ENCODE measurements at regions not wholly inside any gene's neighbourhood (a gene's known extent, or its start where the extent isn't known, plus 50 kb on each side); places are given as distances from the start of the nearest gene placed in this dataset.

DNA sequence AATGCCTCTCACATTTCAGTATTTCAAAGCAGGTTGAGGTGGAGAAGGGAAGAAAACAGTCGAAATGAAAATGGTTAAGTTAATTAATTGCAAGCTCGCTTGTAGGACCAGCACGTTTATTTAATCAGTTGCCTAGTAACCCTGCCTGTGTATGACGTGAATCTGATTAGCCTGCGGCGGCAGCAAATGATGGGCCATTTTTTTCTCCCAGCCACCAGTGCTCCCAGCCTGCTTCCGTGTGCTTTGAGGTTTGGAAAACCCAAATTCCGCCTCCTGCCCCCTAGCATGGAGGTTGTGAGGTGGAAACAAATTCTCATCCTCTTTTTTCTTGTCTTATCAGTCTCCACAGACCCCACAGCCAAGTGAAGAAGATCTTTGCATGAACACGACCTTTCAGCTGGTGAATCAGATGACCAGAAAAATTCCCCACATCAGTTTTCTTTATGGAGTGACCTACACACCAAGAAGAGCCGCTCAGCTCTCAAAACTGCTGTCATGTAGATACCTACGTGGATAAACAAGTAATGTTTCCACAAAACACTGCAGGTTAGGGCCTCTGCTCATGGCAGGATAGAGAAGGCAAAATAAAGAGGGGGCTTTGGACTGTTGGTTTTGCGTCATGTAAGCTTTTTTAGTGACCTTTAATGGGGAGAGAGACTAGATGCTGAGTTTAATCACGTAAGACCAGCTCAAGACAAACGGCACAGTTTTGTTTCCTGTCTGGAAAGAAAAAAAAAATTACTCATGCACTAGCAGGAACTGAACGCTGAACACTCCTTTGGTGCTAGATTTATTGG lies 572.9 kb upstream of the NOX3 start:
- no peak for DNase-seq

DNA sequence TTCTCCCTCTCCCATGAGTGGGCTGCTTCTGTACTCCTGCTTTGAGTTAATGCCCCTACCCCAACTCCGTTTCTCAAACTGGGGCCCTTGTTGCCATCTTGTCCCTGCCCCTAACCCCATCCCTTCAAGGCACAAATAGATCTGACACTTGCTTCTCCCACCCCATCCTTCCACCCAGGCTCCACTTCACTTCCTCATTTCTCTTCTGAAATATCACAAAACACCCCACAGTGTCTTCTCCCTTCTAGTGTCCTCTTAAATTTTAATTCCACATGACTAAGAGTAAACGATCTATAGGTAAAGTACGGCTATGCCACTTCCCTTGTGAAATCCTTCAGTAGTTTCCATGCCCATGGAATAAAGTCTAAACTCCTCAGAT lies 571.6 kb upstream of the NOX3 start:
- DNase-seq: no peak

DNA sequence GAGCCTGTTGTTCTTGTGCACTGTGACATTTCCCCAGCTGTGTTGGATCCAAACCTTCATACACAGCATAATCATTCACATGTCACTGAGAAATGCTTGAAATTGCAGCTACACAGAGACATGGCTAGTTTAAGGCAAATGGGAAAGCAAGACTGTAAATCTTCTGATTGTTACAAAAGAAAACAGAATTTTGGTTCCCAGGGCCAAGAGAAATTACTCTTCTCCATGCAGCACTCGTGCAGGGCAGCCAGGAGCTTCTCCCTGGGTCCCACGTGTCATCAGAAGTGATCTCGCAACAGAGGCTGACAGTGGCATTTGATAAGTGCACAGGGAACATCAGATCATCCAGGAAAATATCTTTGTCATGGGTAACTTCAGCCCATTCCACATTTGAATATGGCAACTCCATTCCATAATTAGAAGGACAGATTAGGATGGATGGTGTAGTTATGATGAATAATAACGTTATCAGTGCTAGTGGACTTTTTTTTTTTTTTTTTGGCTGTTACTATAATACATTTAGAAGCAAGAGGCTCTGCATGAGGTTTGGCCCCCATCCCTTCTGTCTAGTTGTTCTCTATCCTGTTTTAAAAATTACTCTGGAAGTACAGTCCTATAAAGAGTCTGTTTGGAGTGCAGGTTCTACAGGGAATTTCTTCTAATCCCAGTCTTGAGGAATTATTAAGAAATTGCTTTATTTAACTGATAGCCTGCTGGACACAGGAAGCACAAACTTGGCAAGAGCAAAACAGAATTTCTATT lies 571.0 kb upstream of the NOX3 start:
- DNase-seq: no peak

DNA sequence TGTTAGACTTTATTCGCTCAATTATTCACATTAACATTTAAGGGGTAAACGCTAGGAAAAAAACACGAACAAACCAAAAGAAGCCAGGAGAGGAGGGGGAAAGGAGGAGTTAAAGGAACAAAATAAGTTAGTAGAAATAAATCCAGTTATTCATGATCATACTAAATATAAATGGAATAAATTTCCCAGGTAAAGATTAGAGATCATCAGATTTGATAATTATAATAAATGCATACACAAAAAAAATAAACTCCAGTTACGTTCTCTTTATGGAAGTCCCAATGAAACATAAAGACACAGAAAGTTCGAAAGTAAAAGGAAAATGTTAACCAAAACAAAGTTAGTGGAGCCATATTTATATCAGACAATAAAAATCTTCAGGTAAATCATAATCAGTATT lies 568.7 kb upstream of the NOX3 start:
- DNase-seq: no peak

DNA sequence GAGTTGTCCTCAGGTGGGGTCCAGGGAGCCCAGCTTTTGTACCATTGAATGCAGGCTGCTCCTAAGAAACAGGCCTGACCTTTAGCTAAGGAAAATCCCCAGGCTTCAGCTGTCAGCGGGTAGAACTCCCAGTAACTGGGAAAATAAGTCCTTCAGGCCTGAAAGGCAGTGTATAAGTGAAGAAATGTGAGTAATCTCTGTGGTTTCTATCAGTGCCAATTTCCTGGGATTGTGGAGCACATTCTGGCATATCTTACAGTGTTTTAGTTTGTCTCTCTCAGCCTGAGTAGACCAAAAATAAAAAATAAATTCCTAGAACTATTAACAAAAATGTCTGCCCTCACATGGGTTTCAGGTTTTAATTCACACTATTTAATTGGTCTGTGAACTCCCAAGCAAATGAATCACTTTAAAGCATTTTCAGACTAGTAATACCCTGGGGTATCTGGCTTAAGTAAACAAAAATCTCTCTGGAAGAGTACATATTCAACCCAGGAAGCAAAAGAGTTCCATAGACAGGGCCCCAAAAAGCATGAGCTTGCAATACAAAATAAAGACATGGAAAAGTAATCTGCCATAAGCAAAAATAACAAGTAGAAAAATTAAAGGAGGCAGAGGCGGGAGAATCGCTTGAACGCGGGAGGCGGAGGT lies 566.2 kb upstream of the NOX3 start:
- no peak for DNase-seq

DNA sequence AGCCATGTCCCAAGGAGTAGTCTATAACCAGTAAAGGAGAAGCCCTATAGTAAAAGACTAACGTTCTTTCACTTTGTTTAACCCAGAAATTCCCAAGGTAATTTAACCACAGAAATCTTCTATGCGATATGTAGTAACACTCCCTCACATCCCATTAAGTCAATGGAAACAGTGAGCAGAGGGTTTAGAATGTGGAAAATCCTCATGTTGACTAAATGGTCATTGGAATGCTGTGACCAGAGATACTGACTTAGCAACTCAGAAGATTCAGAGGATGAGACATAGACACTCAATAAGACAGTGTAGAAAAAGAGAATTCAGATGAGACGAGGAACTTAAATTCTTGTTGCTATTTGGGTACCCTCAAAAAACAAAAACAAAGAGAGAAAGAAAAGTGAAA lies 562.2 kb upstream of the NOX3 start:
- no peak for DNase-seq

DNA sequence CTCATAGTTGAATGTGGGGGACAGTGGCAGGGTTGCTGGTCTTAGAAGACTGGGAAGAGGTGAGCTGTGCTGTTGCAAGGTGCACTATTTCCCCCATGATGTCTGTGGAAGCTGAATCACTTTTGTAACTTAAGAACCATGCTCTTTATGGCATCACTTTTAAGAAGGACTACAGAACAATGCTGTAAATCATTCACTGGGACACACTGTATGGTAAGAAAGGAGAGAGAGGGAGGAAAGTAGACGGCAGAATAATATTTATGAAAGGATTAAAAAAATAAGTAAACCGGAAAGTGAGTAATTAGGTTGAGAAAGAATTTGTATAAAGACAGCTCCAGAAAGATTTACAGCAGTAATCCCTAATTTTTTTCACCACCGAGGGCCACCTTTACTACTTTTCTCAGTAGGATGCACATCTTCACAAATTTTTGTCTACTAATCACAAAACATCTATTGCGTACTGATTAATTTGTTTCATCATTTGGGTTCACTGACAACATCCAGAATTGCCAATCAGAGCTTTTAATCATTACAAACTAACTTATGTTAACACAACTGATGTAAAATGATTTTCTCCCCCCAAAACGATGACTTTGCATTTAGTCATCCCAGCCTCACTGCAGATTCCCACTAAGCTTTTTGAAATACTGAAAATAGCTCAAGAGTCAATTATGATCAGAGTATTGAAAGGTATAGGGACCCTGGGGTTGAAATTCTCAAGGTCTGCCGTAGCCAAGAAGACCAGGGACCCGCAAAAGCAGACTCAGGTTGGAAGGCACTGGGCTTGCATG lies 560.7 kb upstream of the NOX3 start:
- no peak for DNase-seq

DNA sequence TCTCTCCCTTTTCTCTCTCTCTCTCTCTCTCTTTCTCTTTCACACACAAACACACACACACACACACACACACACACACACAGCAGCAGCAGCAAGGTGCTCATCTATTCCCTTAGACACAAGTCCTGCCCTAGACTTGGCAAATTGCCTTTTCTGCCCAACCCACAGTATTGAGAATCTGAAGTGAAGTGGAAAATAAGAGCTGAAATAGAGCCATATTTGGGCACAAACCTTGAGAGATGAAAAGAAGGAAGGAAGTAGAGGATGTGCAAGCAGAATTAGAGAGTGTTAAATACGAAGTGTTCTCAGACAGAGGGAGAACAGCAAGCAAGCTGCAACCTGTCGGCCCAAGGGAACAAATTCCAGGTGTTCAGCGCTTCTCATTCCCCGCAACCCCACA lies 557.5 kb upstream of the NOX3 start:
- no peak for DNase-seq

DNA sequence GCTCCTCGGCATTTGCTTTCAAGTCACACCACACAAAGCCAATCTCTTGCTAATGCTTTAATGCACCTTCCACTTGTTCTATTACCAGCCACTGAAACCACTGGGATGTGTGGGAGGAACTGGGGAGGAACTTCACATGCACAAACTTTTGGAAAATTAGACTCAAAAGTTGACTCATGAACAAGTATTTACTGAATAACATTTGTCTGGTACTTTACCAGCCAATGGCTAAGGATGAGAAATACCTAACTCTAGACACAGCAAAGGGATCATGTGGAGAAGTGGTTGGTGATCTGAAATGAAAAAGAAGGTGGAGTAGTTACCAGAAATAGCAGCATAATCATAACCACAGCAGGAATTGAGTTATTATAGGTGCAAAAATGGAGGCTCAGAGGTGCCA lies 554.0 kb upstream of the NOX3 start:
- DNase-seq: no peak

DNA sequence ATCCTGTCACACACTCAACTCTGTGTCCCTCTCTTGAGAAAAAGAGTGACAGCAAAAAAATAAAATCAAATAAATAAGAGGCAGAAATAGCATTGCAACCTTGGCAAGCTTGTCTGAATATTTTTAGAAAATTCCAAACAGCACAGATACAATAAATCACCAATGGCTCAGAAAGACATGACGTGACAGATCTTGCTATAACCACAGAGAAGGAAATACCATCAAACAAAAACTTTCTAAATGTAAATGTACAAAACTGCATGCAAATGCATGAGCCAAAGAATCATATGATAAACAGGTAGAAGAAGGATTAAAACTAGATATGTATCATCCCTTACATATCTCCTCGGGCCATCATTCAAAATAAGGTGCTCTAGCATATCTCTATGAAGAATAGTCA lies 549.2 kb upstream of the NOX3 start:
- DNase-seq: no peak

DNA sequence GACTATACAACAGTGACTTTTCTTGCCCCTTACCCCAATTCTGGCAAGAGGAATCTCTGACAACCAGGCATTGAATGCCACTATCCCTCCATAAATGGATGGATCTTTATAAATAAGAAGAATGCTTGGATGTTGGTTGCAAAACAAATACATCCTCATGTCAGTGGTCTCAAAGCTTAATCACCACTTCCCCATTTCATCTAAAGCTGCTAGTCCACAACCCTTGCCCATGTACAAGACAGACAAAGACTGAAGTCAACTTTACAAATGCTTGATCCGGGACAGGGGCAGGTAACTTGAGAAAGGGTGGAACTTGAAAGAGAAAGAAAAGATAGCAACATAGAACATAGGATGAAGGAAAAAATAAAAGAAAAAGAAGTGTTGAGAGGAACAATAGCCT lies 540.5 kb upstream of the NOX3 start:
- no peak for DNase-seq

DNA sequence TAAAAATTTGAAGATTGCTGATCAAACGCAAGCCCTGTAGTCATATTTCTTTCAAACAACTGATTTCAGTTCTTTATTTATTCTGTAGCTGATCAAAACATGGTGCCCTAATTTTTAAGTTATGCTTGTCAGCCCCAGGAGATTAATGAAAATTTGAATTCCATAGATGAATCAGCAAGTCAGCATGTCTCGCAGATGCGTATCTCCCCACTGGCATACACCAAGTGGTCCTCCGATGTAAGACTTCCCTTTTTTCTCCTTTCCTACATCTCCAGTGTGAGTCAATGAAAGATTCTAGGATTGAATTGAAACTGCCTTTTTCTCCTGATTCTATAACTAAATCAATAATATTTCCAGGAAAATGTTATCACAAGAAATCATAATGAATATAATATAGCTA lies 539.6 kb upstream of the NOX3 start:
- DNase-seq: no peak

DNA sequence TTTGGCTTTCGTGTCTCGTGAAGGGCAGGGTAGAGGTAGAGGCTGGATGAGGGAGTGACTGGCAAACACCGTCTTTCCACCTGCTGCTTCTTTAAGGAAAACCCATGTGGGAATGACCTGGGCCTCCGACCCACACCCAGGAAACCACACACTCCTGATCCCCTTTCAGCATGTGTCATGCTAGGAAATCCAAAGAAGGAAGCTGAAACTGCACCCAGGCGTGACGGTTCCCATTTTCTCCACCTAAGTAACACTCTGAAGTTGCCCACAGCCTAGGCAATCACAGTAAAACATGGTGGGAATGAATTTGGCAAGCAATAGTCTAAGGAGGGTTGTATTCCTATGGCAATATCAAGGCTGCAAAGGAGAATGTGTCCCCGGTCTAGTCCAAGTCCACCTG lies 538.4 kb upstream of the NOX3 start:
- DNase-seq: no peak

DNA sequence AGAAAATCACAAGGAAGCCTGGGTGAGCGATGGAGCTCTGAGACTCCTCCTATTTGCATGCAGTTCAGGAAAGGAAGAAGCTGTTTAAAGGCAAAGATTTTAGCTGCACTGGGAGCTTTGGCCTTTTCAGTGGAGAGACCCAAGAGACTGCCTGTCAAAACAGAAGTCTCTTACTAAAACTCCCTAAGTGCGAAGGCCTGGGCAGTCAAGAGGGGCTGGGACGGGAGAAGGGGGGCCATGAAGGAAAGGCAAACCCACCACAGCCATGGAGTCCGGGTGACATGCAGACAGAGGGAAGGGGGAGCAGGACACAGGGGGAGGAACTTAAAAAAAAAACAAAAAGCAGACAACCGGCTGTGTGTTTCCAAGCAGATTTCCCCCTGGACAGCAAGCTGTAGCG lies 537.6 kb upstream of the NOX3 start:
- DNase-seq: no peak

DNA sequence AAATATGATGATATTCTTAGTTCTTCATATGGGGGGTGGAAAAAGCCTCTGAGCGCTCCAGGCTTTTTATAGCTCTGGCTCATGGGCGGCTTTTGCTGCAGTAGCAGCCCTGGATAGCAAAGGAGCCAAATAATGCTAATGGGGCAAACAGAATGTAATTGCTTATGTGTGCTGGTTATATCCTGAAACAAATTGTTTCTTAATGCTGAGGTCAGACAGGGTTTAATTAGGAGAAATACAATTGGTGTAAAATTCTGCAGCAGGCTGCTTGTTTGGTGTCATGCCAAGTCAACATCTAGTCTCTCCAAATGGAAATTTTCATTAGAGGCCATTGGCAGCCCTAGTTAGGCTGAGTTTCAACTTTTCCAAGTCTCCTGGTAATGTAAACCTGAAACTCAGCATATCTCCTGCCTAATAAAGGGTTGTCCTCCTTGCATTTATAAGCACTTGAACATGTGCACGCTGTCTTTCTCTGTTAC lies 530.1 kb upstream of the NOX3 start:
- DNase-seq: peak in 1 of 2 donors; percentile 19

DNA sequence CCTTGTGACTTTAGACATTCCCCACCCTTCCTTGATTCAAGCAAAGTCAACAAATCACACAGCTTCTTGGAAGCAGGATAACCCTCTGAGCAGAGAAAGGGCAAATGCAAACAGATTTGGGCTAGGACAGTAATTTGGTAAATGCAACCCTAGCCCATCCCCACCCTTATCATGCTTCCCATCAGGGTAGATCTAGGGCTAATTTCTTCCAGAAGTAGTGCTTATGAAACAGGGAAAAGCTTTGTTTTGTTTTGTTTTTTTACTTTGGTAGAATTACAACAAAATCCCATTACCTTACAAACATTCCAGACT lies 525.1 kb upstream of the NOX3 start:
- DNase-seq: no peak

DNA sequence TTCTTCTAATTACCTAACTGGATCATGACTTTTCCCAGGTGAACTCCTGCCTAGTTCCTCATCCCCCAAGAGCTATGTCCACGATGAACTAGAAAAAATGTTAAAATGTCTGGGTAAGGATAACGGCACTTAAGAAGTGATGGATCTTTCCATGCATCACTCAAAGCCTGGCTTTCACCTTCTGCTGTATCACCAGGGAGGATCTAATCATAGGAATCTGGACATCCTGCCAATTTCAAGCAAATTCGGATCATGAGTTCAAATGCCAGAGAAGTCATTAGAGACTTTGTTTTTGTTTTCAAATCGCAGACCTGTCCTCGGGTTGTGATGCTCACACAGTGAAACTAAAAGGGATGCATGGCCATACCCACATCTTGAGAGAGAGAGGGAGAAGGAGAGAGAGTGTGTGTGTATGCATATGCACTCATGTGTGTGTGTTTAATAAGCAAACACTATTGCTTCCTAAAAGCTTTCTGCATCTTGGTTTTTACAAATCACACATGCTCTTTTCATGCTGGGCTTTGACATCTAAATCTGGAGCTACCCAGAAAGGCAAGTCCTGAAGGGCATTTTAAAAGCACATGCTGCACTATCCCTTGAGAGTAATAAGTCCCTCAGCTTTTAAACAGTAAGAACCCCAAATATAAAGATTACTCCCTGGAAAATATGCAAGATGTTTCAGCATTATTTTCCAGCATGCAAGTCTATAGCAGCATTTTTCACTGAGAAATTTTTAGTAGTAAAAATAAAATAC lies 524.6 kb upstream of the NOX3 start:
- DNase-seq: no peak

DNA sequence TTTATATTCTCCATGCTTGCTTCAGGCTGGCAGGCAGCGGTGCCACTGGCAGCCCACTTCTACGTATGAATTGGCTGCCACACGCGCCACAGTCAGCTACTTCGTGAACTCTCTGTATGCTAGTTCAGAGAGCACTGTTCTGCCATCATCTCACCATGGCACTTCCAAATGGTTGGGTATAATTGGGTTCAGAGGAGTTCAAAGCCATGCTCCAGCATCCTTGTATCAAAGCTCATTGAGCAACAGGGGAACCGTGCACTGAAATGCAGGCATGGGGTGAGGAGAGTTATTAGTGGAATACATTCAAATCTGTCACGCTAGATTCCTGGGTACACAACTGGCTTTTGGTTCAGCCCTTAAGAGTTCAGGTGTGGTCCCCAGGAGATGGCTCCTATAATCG lies 519.9 kb upstream of the NOX3 start:
- DNase-seq: no peak

DNA sequence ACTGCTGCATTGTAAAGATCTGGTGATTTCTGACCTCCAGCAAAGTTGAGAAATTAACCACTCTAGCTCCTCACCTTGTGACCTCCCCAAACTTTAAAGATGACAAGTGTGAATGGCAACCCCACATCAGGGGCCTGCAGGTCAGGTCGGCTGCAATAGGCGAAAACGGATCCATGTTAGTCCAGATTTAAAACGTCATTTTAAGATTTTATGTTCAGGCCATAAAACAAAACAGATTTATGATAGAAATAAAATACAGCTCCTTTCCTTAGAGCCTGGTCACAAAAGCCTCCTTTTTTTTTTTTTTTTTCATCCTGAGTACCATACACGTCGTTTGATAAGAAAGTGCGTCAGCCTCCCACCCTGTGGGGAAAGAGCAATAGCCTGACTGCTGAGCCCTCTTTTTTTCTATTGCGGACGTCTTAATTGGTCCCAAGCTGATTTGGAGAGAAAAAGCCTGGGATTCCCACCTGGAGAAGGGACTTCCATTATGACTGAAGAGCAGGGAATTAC lies 519.2 kb upstream of the NOX3 start:
- DNase-seq: no peak

DNA sequence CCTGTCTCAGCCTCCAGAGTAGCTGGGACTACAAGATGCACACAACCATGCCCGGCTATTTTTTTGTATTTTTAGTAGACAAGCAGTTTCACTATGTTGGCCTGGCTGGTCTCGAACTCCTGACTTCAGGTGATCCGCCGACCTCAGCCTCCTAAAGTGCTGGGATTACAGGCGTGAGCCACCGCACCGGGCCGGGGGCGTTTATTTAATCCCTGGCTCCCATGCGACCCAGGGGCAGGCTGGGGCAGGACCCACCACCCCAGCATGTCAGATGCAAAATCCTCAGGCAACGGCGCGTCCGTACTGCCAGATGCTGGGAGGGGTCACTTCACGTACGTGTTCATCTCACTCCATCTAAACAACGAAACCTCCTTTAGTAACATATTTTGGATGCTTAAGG lies 518.7 kb upstream of the NOX3 start:
- DNase-seq: no peak

DNA sequence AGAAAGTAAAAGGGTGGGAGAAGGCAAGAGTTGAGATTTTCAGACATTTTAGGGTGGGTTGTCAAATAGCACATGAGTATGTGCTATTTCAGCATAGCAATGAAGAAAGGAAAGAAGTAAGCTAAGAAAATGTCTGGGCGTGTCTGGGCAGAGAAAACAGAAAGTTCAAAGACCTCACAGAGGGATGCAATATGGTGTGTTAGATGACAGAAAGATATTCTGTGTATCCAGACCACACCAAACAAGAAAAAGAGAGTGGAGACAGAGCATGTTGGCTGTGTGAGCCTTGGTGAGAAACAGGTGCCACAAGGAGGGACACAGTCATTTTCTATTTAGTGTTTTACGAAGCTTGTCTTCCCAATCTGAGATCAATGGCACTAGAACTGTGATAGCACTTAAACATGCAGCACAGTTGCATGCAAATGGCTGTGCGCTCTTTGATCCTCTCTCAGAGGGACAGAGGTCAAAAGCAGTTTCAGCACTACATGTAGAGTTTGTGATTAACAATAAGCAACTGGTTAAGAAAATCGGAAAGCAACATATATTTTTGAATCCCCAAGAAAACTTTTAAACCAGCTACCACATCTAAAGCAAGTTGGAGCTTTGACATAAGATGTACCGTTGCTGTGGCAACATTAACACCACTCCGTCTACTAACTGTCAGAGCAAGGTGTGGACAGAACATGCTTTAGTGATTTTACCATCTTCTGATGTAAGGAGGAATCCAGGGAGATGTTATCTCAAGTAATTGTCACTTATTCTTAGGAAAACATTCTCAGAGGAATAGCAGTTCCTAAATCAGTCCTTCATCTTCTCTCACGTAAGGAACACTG lies 515.5 kb upstream of the NOX3 start:
- DNase-seq: no peak

All from hippocampal formation (tissue), 2 donors.